HG03460 (cell line): ENCODE measurements at regions not wholly inside any gene's neighbourhood (a gene's known extent, or its start where the extent isn't known, plus 50 kb on each side); places are given as distances from the start of the nearest gene placed in this dataset.
"Not testable (repeated sequence)": the region's sequence is repeated elsewhere in the genome, so short reads cannot be mapped to it uniquely, and the experiment has no call there.

Experiments
- ATAC-seq: cut with Tn5 transposase; IDR thresholded peaks from one replicate; pipeline ENCODE4 v1.9.1; 2021; ENCODE audit not compliant: unreplicated experiment

DNA sequence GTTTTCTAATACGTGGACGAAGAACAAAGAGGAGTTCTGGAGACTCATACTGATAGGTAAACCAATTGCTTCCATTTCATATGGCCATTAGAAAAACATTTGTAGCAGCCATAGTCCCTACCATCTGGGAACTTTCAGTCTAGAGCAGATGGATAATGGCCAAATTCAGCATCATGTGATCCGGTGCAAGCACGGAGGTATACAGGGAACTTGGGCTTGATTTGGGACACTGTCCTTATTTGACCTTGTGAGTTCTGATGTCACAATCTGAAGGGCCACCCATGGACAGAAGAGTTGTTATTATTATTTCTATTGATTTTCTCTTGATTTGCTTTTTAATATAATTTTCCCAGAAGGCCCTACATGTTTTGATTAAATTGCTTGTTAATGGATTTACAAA is 154.6 kb upstream of the ZNF267 start:
- ATAC-seq = no peak

DNA sequence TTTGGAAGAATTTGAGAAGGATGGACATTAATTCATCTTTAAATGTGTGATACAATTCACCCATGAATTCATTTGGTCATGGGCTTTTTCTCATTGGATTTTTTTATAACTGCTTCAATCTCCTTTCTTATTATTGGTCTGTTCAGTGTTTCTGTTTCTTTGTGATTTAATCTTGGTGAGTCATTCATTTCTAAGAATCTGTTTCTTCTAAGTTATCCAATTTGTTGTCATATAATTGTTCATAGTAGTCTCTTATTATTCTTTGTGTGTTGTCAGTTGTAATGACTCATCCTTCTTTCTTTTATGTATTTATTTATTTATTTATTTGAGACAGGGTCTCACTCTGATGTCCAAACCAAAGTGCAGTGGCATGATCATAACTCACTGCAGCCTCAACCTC is 146.1 kb upstream of the ZNF267 start:
- no peak for ATAC-seq

DNA sequence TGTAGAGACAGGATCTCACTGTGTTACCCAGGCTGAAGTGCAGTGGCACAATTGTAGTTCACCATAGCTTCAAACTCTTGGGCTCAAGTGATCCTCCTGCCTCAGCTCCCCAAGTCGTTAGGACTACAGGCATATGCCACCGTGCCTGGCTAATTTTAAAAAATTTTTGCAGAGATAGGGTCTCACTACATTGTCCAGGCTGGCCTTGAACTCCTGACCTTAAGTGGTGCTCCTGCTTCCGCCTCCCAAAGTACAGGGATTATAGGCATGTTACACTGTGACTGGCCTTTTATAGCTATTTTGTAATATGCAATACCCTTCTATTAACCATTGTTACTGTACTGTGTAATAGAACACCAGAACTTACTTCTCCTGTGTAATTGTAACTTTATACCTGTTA is 139.3 kb upstream of the ZNF267 start:
- ATAC-seq = no peak

DNA sequence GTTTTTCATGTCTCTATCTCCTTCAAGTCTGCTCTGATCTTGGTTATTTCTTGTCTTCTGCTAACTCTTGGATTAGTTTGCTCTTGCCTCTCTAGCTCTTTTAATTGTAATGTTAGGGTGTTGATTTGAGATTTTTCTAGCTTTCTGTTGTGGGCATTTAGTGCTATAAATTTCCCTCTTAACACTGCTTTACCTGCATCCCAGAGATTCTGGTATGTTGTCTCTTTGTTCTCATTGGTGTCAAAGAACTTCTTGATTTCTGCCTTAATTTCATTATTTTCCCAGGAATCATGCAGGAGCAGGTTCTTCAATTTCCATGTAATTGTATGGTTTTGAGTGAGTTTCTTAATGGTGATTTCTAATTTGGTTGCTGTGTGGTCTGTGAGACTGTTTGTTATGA is 128.5 kb upstream of the ZNF267 start:
- not testable (repeated sequence) for ATAC-seq

DNA sequence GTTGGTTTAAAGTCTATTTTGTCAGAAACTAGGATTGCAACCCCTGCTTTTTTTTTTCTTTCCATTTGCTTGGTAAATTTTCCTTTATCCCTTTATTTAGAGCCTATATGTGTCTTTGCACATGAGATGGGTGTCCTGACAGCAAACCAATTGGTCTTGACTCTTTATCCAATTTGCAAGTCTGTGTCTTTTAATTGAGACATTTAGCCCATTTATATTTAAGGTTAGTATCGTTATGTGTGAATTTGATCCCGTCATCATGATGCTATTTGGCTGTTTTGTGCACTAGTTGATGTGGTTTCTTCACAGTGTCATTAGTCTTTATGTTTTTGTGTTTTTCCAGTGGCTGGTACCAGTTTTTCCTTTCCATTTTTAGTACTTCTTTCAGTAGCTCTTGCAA is 127.7 kb upstream of the ZNF267 start:
- no peak for ATAC-seq

DNA sequence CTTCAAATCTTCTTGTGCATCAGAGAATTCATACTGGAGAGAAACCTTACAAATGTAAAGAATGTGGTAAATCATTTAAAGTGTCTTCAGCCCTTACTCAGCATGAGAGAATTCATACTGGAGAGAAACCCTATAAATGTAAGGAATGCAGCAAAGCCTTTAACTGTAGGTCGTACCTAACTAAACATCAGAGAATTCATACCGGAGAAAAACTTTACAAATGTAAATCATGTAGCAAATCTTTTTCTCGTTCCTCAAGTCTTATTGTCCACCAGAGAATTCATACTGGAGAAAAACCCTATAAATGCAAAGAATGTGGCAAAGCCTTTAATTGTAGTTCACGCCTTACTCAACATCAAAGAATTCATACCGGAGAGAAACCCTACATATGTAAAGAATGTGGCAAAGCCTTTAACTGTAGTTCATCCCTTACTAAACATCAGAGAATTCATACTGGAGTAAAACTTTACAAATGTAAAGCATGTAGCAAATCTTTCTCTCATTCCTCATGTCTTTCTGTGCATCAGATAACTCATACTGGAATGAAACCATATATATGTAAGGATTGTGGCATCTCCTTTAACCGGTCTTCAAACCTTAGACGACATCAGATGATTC is 118.5 kb upstream of the ZNF267 start:
- ATAC-seq = no peak

DNA sequence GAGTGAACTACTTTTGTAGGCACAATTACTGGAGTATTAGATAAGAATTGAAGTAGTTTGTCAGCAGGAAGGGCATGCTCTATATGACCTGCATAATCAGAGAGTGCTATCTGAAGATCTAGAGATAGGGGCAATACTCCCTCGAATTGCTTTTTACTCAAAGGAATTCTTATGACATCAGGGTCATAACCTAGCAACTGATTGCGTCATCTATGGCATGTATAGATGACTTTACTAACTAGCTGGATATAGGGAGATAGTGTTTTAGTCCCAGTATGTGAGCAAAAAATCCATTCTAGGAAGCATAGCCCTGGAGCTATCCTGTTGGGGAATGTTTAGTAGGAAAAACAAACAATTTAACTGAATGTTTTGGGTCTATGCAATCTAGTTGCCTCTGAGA is 109.5 kb upstream of the ZNF267 start:
- no peak for ATAC-seq

DNA sequence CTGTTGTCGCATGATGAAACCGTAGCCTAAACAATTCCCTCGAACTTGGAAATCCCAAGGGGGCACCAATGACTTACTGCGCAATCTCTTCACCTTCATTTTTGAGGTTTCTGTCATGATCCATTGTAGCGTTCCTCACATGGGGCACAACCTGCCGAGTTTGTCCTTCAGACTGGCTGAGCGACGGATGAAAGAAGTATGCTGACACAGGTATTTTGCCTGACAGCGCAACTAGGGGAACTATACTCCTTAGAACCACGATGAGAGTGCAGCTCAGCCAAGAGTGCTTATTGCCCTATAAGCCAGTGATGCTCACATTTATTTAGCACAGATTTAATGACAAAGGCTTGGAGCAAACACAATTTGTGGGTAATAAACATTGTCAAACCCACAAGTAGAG is 106.3 kb upstream of the ZNF267 start:
- ATAC-seq = no peak

DNA sequence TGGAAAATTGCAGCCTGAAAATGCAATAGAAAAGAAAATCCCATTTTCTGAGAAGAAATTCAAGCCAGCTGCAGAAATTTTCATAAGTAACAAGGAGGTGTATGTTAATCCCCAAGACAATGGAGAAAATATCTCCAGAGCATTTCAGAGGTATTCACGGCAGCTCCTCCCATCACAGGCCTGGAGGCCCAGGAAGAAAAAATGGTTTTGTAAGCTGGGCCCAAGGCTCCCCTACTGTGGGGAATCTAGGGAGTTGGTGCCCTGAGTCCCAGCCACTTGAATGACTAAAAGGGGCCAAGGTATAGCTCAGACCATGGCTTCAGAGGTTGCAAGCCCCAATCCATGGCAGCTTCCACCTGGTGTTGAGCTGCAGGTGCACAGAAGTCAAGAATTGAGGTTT is 93.3 kb upstream of the ZNF267 start:
- no peak for ATAC-seq

DNA sequence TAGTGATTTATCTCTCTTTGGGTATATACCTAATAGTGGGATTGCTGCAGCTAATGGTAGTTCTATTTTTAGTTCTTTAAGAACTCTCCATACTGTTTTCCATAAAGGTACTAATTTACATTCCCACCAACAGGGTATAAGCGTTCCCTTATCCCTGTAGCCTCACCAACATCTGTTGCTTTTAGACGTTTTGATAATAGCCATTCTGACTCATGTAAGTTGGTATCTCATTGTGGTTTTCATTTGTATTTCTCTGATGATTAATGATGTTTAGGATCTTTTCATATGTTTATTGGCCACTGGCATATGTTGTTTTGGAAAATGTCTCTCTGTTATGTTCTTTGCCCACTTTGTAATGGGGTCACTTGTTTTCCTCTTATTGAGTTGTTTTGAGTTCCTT is 88.5 kb upstream of the ZNF267 start:
- ATAC-seq = no peak

DNA sequence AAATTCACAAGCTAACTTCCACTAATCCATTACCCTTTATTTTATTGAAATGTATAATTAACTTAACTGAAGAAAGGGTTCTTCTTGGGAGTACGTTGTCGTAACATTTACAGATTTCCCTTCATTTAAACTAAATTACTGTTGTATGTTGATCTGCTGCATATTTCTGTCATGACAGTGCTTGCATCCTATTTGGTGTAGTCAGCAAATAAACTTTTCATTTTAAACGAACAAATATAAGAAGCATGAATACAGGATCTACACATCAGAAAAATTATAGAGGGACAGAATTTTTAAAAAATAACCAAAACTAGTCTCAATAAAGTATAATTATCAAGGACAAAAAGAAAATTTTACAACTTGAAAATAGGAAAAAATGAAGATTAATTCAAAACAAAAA is 66.5 kb upstream of the ZNF267 start:
- ATAC-seq = no peak

DNA sequence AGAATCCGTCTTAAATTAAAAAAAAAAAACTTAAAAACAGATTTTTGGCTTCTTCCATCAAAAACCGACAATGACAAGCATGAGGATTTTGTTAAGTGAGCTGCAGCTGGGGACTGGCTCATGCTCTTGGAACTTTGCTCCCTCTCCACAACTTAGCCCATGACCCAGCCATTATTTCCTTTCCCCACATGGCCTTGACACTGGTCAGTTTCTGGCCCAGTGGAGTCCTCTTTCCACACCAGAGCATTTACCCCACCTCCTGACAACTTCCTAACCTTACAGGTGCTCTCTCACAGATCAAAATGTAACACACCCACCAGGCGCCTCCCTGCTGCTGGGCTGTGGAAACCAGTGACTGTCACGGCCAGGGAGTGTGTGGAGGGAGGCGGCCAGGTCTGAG is 62.7 kb upstream of the ZNF267 start:
- no peak for ATAC-seq

DNA sequence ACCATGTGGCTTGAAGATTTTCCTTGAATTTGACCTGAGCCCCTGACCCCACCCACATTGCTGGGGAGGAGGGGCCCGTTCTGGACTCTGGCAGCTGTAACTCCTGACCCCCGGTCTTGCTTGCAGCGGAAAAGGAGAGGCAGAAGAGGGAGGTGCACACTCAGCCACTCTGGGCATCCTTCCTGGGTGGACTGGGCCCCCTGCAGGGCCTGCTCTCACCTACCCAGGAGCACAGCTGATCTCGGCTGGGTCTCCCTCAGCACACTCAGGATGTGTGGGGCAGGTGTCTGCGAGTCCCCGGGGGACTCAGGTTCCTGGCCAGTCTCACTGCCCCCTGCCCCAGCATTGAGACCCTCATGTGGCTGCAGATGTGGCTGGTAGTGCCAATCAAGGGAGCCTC is 57.5 kb upstream of the ZNF267 start:
- not testable (repeated sequence) for ATAC-seq

DNA sequence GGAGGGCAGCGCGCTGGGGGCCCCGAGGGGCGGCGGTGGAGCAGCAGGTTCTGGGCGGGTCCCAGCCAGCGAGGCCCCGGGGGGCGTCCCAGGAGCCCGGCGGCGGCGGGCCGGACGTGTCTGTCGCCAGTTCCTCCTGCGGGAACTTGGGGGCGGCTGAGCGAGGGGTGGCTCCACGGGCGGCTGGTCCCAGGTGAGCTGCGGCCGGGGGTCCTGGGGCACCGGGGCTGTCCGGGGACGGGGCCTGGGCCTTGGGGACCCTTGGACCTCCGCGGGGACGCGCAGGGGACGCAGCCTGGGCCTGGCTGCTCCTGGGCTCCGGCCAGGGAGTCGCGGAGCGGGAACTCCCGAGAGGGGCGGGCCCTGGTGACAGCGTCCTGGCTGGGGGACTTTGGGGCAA is 54.2 kb upstream of the ZNF267 start:
- no peak for ATAC-seq

DNA sequence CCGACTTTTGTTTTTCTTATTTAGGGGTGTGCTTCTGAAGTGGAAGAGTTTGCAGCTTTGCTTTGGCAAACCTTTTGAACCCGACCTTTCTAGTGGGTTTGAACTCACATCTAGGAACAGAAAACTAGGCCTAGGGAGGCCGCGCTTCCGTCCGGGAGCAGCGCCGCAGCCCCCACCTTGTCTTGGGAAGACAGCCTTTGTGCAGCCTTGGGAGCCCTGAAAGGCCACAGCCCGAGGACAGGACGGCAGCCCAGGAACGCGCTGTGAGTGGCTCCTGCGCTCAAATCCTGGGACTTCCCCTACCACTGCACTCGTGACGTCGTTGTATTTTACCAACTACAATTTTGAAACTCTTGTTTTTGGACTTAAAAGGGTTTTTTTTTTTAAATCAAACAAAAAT is 53.7 kb upstream of the ZNF267 start:
- ATAC-seq = no peak
